ENCODE measurements at regions not wholly inside any gene's neighbourhood (a gene's known extent, or its start where the extent isn't known, plus 50 kb on each side); places are given as distances from the start of the nearest gene placed in this dataset.

- H3K4me3 ChIP-seq (ENCODE audit: low read depth, low read length): no peak overlapping the region
- no peak for DNase-seq
- Mint-ChIP-seq H3K4me1 (ENCODE audit: low read depth, unreplicated experiment) (no peaks in the 10 kb centered on the region), H3K36me3 (ENCODE audit: insufficient read depth, unreplicated experiment) (no peaks in the 10 kb centered on the region), H3K4me3 (ENCODE audit: unreplicated experiment) (no peak overlapping the region), H3K27me3 (ENCODE audit: insufficient read depth, unreplicated experiment) (peaks cover 3% of the 10 kb centered on the region), H3K27ac (ENCODE audit: unreplicated experiment) (no peak overlapping the region), H3K9me3 (ENCODE audit: unreplicated experiment) (peaks cover 3% of the 10 kb centered on the region)
- H3K9me3 ChIP-seq: no peaks in the 10 kb centered on the region
- H3K27me3 ChIP-seq (replicated peaks; ENCODE audit: control insufficient read depth, insufficient read depth, low read length): no peaks in the 10 kb centered on the region
- no TSS peak for BruUV-seq (replicated peaks)
- intact Hi-C loops (cut with micrococcal nuclease; ENCODE audit: unreplicated experiment): no loop called here
- H3K36me3 ChIP-seq (ENCODE audit: control insufficient read depth, insufficient read depth, low read length): no peaks in the 10 kb centered on the region
- H3K4me1 ChIP-seq: no peaks in the 10 kb centered on the region
- POLR2A ChIA-PET: no interaction called here
- TF ChIP-seq, protein P1, sequence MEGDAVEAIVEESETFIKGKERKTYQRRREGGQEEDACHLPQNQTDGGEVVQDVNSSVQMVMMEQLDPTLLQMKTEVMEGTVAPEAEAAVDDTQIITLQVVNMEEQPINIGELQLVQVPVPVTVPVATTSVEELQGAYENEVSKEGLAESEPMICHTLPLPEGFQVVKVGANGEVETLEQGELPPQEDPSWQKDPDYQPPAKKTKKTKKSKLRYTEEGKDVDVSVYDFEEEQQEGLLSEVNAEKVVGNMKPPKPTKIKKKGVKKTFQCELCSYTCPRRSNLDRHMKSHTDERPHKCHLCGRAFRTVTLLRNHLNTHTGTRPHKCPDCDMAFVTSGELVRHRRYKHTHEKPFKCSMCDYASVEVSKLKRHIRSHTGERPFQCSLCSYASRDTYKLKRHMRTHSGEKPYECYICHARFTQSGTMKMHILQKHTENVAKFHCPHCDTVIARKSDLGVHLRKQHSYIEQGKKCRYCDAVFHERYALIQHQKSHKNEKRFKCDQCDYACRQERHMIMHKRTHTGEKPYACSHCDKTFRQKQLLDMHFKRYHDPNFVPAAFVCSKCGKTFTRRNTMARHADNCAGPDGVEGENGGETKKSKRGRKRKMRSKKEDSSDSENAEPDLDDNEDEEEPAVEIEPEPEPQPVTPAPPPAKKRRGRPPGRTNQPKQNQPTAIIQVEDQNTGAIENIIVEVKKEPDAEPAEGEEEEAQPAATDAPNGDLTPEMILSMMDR (IDR thresholded peaks at IDR 0.05; ENCODE audit: insufficient read depth in 1 of 2, low read depth in 1 of 2, low read length in 1 of 2, severe bottlenecking in 1 of 2, unreplicated experiment in 1 of 2): no peak
- CTCF ChIA-PET: no interaction called here
Measured at GRCh38 chr5:3684771-3685354, 89.2 kb downstream of the IRX1 start.

GRCh38 chr5:3694819-3695218, 99.2 kb downstream of the IRX1 start:
- ChIA-PET POLR2A (no interaction called here), CTCF (no interaction called here)
- Mint-ChIP-seq H3K4me1 (ENCODE audit: low read depth, unreplicated experiment) (no peaks in the 10 kb centered on the region), H3K9me3 (ENCODE audit: unreplicated experiment) (peaks cover 14% of the 10 kb centered on the region), H3K4me3 (ENCODE audit: unreplicated experiment) (no peak overlapping the region), H3K27me3 (ENCODE audit: insufficient read depth, unreplicated experiment) (no peaks in the 10 kb centered on the region), H3K27ac (ENCODE audit: unreplicated experiment) (no peak overlapping the region), H3K36me3 (ENCODE audit: insufficient read depth, unreplicated experiment) (no peaks in the 10 kb centered on the region)
- no peaks in the 10 kb centered on the region for H3K9me3 ChIP-seq
- H3K27me3 ChIP-seq (replicated peaks; ENCODE audit: control insufficient read depth, insufficient read depth, low read length): no peaks in the 10 kb centered on the region
- H3K4me3 ChIP-seq (ENCODE audit: low read depth, low read length): no peak overlapping the region
- no peak for DNase-seq
- H3K4me1 ChIP-seq: no peaks in the 10 kb centered on the region
- no peaks in the 10 kb centered on the region for H3K36me3 ChIP-seq (ENCODE audit: control insufficient read depth, insufficient read depth, low read length)
- BruUV-seq (replicated peaks): no TSS peak
- intact Hi-C loops (cut with micrococcal nuclease; ENCODE audit: unreplicated experiment): no loop called here
- TF ChIP-seq, protein P1 (IDR thresholded peaks at IDR 0.05; ENCODE audit: insufficient read depth in 1 of 2, low read depth in 1 of 2, low read length in 1 of 2, severe bottlenecking in 1 of 2, unreplicated experiment in 1 of 2): no peak

DNA sequence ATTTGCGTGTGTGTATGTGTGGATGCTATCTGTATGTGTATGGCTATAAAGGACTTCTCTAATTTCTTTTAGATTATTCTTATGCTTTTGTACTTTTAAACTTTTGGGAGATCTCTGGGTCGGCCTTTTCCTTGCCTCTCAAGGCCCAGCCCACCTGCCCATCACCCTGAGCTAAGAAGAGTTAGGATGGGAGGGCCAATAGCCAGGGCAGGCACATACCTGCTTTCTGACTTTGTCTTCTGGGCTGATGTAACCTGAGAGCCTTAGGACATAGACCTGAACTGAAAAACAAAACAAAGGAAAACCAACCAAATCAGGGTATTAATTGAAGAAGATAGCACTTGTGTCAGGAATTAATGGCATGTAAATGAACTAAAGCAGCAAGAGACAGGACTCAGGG, 100.2 kb downstream of the IRX1 start:
- Mint-ChIP-seq H3K4me3 (ENCODE audit: unreplicated experiment) (no peak overlapping the region), H3K27me3 (ENCODE audit: insufficient read depth, unreplicated experiment) (no peaks in the 10 kb centered on the region), H3K9me3 (ENCODE audit: unreplicated experiment) (peaks cover 14% of the 10 kb centered on the region), H3K36me3 (ENCODE audit: insufficient read depth, unreplicated experiment) (no peaks in the 10 kb centered on the region), H3K4me1 (ENCODE audit: low read depth, unreplicated experiment) (no peaks in the 10 kb centered on the region), H3K27ac (ENCODE audit: unreplicated experiment) (no peak overlapping the region)
- TF ChIP-seq, protein P1 (IDR thresholded peaks at IDR 0.05; ENCODE audit: insufficient read depth in 1 of 2, low read depth in 1 of 2, low read length in 1 of 2, severe bottlenecking in 1 of 2, unreplicated experiment in 1 of 2): no peak
- no peaks in the 10 kb centered on the region for H3K9me3 ChIP-seq
- H3K4me1 ChIP-seq: no peaks in the 10 kb centered on the region
- POLR2A ChIA-PET: no interaction called here
- no peak overlapping the region for H3K4me3 ChIP-seq (ENCODE audit: low read depth, low read length)
- DNase-seq: no peak
- no peaks in the 10 kb centered on the region for H3K36me3 ChIP-seq (ENCODE audit: control insufficient read depth, insufficient read depth, low read length)
- no TSS peak for BruUV-seq (replicated peaks)
- CTCF ChIA-PET: no interaction called here
- intact Hi-C loops (cut with micrococcal nuclease; ENCODE audit: unreplicated experiment): no loop called here
- H3K27me3 ChIP-seq (replicated peaks; ENCODE audit: control insufficient read depth, insufficient read depth, low read length): no peaks in the 10 kb centered on the region

Data from Caco-2 (cell line).